ENCODE measurements at regions not wholly inside any gene's neighbourhood (a gene's known extent, or its start where the extent isn't known, plus 50 kb on each side); places are given as distances from the start of the nearest gene placed in this dataset.

- no peak for TF ChIP-seq CTCF (IDR thresholded peaks at IDR 0.05; ENCODE audit: insufficient read depth, missing control alignments)
- DNase-seq (ENCODE audit: insufficient read length, low spot score) (no peak), FAIRE-seq (no peak)
These were observed 403.2 kb downstream of the NPIPA7 start for GRCh38 chr16:16782153-16782552.

- TF ChIP-seq CTCF (IDR thresholded peaks at IDR 0.05; ENCODE audit: insufficient read depth, missing control alignments) = no peak
- FAIRE-seq = no peak
These were observed 409.1 kb downstream of the NPIPA7 start for GRCh38 chr16:16788004-16788403.

GRCh38 chr16:16790597-16790996, 411.7 kb downstream of the NPIPA7 start:
- no peak for TF ChIP-seq CTCF (IDR thresholded peaks at IDR 0.05; ENCODE audit: insufficient read depth, missing control alignments)
- no peak for FAIRE-seq
- DNase-seq (ENCODE audit: insufficient read length, low spot score) = no peak

More at GRCh38 chr16:16788004-16788403, 409.1 kb downstream of the NPIPA7 start:
- no peak for DNase-seq (ENCODE audit: insufficient read length, low spot score)

GRCh38 chr16:16791051-16791450, 412.1 kb downstream of the NPIPA7 start:
- no peak for TF ChIP-seq CTCF (IDR thresholded peaks at IDR 0.05; ENCODE audit: insufficient read depth, missing control alignments)
- FAIRE-seq = no peak
- DNase-seq (ENCODE audit: insufficient read length, low spot score) = no peak

GRCh38 chr16:16797239-16797638, 418.3 kb downstream of the NPIPA7 start:
- FAIRE-seq (no peak), DNase-seq (ENCODE audit: insufficient read length, low spot score) (no peak)
- TF ChIP-seq CTCF (IDR thresholded peaks at IDR 0.05; ENCODE audit: insufficient read depth, missing control alignments) = no peak

GRCh38 chr16:16798504-16798903, 419.6 kb downstream of the NPIPA7 start:
- no peak for DNase-seq (ENCODE audit: insufficient read length, low spot score)
- no peak for TF ChIP-seq CTCF (IDR thresholded peaks at IDR 0.05; ENCODE audit: insufficient read depth, missing control alignments)
- no peak for FAIRE-seq

GRCh38 chr16:16805809-16806208, 426.9 kb downstream of the NPIPA7 start:
- no peak for DNase-seq (ENCODE audit: insufficient read length, low spot score)
- TF ChIP-seq CTCF (IDR thresholded peaks at IDR 0.05; ENCODE audit: insufficient read depth, missing control alignments) = no peak
- FAIRE-seq = no peak

Measured in D721Med (cell line).